ENCODE measurements at regions not wholly inside any gene's neighbourhood (a gene's known extent, or its start where the extent isn't known, plus 50 kb on each side); places are given as distances from the start of the nearest gene placed in this dataset.

DNA sequence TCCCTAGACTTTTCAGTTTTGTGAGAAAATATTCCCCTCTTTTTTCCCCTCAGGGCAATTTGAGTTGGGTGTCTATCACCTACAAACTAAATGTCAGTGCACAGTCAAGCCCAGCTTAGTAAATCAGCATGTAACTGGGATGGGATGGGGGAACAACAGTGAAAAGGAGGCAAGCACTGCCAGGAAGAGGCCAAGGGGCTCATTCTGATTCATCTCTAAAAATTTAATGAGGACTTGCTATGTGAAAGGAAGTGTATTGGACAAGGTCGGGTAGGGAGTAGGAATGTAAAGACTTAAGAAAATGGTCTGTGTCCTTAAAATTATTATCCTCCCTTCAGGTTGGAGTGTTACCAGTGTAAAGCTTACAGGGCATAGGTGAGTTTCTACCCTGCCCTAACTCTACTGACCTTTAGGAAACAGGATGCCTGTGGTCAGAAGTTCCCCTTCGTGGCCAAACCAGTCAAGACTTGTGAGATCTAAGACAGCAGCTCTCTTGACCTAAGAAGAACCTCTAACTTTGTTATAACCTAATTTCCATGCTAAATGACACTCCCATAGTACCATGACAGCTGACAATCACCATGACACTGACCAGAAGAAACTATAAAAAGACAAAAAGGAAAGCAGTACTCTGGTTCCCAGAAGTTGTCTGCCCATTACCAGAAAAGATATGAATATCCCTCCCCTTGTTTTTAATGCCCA lies 194.4 kb upstream of the LDB2 start:
- Histone ChIP-seq H3K27me3 (no peaks in the 10 kb centered on the region), H3K36me3 (no peaks in the 10 kb centered on the region), H3K27ac (no peak overlapping the region), H3K9me3 (no peaks in the 10 kb centered on the region), H3K4me1 (no peaks in the 10 kb centered on the region), H3K4me3 (no peak overlapping the region)
- TF ChIP-seq, protein P1, sequence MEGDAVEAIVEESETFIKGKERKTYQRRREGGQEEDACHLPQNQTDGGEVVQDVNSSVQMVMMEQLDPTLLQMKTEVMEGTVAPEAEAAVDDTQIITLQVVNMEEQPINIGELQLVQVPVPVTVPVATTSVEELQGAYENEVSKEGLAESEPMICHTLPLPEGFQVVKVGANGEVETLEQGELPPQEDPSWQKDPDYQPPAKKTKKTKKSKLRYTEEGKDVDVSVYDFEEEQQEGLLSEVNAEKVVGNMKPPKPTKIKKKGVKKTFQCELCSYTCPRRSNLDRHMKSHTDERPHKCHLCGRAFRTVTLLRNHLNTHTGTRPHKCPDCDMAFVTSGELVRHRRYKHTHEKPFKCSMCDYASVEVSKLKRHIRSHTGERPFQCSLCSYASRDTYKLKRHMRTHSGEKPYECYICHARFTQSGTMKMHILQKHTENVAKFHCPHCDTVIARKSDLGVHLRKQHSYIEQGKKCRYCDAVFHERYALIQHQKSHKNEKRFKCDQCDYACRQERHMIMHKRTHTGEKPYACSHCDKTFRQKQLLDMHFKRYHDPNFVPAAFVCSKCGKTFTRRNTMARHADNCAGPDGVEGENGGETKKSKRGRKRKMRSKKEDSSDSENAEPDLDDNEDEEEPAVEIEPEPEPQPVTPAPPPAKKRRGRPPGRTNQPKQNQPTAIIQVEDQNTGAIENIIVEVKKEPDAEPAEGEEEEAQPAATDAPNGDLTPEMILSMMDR (IDR thresholded peaks at IDR 0.05), result no peak
- TF ChIP-seq POLR2A (IDR thresholded peaks at IDR 0.05), result no peak
- DNase-seq, result no peak

DNA sequence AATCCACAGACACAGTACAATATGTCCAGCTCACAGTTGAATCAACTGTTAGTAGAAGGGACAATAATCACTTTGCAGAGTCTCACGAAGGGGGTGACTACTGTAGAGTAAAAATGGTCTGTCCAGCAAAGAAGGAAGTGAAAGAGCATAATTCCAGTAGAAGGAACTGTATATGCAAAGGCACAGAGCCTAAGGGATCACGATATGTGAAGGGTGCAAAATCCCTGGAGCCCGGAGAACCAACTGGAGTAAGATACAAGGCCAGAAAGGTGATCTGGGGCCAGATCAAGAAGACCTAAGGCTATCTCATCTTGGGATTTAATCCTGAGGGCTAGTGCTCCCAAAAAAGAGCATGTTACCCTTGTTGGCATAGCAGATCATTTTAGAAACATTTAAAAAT lies 192.7 kb upstream of the LDB2 start:
- H3K36me3 ChIP-seq, result no peaks in the 10 kb centered on the region
- DNase-seq, result no peak

DNA sequence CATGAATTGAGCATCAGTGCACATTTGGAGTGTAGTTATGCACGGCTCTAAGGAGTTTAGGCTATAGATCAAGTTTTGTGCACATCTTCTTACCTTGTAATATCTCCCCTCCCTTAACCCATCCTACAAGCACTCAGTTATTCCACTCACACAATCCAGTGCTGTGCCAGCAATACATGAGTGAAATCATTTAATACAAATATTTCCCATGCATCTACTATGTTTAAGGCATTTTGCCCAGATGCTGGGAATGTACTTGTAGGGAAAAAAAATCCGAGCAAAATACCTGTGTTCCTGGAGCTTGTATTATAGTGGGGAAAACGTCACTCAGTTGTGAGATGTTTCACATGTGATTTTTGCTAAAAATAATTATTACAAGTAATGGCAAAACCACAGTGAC lies 191.6 kb upstream of the LDB2 start:
- no peaks in the 10 kb centered on the region for H3K27me3 ChIP-seq
- no peak overlapping the region for H3K4me3 ChIP-seq
- no peaks in the 10 kb centered on the region for H3K36me3 ChIP-seq
- H3K27ac ChIP-seq, result no peak overlapping the region
- TF ChIP-seq POLR2A (IDR thresholded peaks at IDR 0.05), result no peak
- TF ChIP-seq, protein P1 (IDR thresholded peaks at IDR 0.05), result no peak
- DNase-seq, result no peak
- H3K9me3 ChIP-seq, result no peaks in the 10 kb centered on the region
- H3K4me1 ChIP-seq, result no peaks in the 10 kb centered on the region

More for the DNA sequence above, 192.7 kb upstream of the LDB2 start:
- Histone ChIP-seq H3K4me3 (no peak overlapping the region), H3K27me3 (no peaks in the 10 kb centered on the region), H3K4me1 (no peaks in the 10 kb centered on the region), H3K27ac (no peak overlapping the region), H3K9me3 (no peaks in the 10 kb centered on the region)
- no peak for TF ChIP-seq POLR2A (IDR thresholded peaks at IDR 0.05)
- TF ChIP-seq, protein P1 (IDR thresholded peaks at IDR 0.05), result no peak

DNA sequence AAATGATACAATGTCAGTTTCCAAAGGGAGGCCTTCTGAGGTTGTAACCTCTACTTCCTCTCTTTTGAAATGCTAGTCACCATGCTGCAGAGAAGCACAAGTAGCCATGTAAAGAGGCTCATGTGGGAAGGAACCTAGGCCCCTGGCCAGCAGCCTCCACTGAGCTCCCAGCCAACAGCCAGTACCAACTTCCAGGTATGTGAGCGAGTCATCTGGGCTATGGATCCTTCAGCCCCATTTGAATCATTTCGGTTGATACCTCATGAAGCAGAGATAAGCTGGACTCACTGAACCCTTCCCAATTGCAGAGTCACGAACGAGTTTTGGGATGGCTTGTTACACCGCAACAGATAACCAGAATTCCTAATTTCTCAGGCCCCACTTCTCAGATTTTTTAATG lies 187.0 kb upstream of the LDB2 start:
- no peak for DNase-seq
- TF ChIP-seq POLR2A (IDR thresholded peaks at IDR 0.05), result no peak
- TF ChIP-seq, protein P1 (IDR thresholded peaks at IDR 0.05), result no peak
- Histone ChIP-seq H3K4me3 (no peak overlapping the region), H3K4me1 (no peaks in the 10 kb centered on the region), H3K27me3 (no peaks in the 10 kb centered on the region), H3K27ac (no peak overlapping the region), H3K36me3 (no peaks in the 10 kb centered on the region), H3K9me3 (no peaks in the 10 kb centered on the region)

DNA sequence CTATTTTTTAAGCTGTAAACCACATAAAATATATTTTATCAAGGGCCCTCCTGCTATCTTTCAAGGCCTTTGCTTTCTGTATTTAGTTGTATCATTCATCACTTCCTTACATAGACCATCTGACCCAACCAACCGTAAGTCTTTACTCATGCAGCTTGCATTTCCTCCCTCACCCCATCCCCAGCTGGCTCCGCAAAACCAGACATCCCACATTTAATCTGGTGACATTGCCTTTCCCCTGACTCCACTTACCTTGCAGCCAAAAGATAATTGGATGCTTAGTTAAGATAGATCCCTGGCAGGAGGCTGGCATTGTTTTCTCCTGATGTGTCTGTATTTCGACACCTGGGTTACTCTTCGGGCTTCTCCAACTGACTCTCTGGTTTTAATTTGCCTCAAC lies 183.7 kb upstream of the LDB2 start:
- H3K27me3 ChIP-seq, result no peaks in the 10 kb centered on the region
- H3K27ac ChIP-seq, result no peak overlapping the region
- no peak for TF ChIP-seq POLR2A (IDR thresholded peaks at IDR 0.05)
- TF ChIP-seq, protein P1 (IDR thresholded peaks at IDR 0.05), result no peak
- H3K9me3 ChIP-seq, result no peaks in the 10 kb centered on the region
- H3K36me3 ChIP-seq, result no peaks in the 10 kb centered on the region
- H3K4me1 ChIP-seq, result no peaks in the 10 kb centered on the region
- H3K4me3 ChIP-seq, result no peak overlapping the region
- DNase-seq, result no peak

DNA sequence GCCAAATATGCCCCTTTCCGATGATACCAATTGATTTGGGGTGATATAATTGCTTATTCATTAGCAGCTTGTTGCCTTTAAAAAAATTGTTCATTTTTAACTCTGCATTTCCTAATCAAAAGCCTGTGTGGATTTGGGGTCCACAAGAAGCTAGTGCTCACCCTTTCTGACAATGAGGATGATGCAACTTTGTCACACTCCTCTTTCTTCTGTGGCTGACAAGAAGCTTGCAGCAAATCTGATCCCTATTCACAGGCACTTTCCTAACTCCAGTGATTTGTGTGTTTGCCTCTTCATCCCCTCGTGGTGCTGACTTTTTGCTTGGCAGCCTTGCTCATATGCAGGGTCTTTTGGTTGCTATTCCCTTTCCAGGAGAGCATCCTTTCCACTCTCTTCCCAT lies 182.7 kb upstream of the LDB2 start:
- H3K36me3 ChIP-seq, result no peaks in the 10 kb centered on the region
- no peaks in the 10 kb centered on the region for H3K27me3 ChIP-seq
- no peak overlapping the region for H3K4me3 ChIP-seq
- TF ChIP-seq, protein P1 (IDR thresholded peaks at IDR 0.05), result no peak
- no peak for TF ChIP-seq POLR2A (IDR thresholded peaks at IDR 0.05)
- no peak for DNase-seq
- no peaks in the 10 kb centered on the region for H3K9me3 ChIP-seq
- no peaks in the 10 kb centered on the region for H3K4me1 ChIP-seq
- no peak overlapping the region for H3K27ac ChIP-seq
